T-helper 1 cell (primary cell): ENCODE measurements at regions not wholly inside any gene's neighbourhood (a gene's known extent, or its start where the extent isn't known, plus 50 kb on each side); places are given as distances from the start of the nearest gene placed in this dataset.

Source experiments
- DNase-seq, 5 donors: peaks; one replicate each; pipeline ENCODE4 v3.0.0-alpha.2; 2012 to 2020

DNA sequence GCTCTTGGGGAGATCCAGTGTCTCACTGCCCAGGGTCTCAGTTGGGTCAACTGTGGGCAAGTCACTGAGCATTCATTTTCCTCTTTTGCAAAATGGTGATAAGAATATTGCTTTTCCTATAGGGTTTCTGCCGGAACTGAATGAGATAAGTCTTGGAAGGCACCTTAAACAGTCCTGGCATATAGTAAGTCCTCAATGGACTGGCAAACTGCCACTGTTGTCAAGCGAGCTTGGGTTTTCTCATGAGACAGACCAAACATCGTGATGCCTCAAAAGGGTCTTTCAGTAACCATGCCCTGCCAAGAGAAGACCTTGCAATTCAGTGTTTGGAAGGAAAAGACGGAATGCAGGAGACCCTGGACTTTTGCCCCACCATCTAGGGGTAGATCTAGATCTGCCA lies 251.5 kb downstream of the WDR11 start:
- DNase-seq, result no peak

DNA sequence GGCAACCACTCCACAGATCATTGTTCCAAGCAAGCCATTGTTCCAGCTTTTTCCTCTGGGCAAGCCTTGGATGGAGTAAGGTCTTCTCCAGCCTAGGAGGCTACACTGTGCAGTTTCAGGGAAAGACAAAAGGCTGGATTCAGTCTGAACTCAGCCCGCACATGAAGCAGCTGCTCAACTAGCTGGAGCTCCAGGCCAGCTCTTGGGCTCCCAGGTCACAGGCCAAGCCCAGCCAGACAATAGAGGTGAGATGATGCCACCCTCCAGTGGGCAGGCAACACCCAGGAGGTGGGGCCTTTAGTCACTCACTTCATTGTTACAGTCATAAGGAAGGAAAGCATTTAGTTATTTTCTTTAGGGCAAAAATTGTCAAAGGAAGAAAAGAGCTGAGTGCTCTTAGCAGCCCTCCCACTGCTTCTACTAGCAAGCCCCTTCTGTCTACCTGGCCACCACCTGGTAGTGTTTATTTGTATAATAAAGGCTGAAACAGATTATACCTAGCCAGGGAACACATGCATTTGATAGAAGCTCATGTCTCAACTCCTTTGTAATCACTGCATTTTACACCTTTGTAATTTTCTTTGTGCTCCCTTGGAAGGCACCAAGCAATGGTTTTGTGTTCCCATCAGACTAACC lies 253.4 kb downstream of the WDR11 start:
- no peak for DNase-seq

DNA sequence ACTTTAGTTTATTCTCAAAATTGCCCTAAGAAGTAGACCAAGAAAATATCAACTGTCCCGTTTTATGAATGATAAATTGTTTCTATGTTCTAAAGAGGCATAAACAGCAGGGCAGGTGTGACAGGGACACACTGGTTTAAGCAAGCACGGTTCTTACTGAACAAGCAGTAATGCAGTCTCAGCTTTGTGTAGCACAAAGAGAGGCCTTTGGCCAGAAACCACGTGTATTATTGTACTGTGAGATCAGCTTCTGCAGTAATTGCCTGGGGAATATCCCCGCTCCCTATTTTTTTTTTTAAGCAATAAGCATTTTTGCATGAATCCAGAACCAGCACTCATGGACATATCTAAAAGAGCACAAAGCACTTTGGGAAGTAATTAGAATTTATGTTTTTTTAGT lies 255.4 kb downstream of the WDR11 start:
- DNase-seq, result no peak

GRCh38 chr10:121108051-121108450 lies 256.9 kb downstream of the WDR11 start:
- DNase-seq, result no peak

GRCh38 chr10:121110369-121110768 lies 259.2 kb downstream of the WDR11 start:
- no peak for DNase-seq

DNA sequence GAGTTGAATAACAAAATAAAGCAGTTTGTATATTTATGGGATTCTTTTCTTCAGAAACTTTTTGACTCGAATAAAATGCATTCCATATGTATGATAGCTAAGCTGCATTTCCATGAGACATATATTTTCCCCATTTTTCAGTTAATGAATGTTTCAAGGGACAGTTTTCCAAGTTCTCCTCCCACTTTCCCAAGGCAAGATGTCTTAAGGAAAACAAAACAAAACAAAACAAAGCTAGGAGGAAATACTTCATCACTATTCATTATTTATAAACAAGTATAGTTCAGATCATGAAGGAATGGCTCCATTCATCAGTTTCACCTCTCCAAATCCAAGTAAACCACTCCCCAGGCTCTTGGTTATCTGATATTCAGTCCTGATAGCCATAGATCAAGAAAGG lies 261.0 kb downstream of the WDR11 start:
- no peak for DNase-seq

GRCh38 chr10:121112579-121113384 lies 261.6 kb downstream of the WDR11 start:
- no peak for DNase-seq

GRCh38 chr10:121113385-121113696 lies 262.2 kb downstream of the WDR11 start:
- DNase-seq, result no peak

- DNase-seq, result no peak
Observed at GRCh38 chr10:121113911-121114310, 262.7 kb downstream of the WDR11 start.

GRCh38 chr10:121115154-121115553 lies 264.0 kb downstream of the WDR11 start:
- DNase-seq, result no peak

DNA sequence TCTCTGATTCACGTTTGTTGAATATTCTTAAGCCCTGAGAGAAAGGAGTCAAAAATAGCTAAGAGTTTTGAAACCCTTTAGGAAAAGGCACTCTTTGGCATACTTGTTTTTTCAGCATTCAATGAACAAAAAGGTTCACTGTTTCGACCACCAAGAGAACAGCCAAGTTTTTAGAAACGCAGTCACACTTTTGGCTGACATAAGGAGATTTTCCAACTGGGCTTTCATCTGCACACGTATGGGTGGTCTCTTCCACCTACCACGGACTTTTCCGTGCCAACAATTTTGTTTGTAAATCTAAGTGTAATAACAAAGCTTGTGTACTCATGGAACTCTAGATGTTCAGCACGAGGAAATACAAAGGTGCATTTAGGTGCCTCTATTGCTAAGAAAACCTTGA lies 270.3 kb downstream of the WDR11 start:
- DNase-seq, result no peak

DNA sequence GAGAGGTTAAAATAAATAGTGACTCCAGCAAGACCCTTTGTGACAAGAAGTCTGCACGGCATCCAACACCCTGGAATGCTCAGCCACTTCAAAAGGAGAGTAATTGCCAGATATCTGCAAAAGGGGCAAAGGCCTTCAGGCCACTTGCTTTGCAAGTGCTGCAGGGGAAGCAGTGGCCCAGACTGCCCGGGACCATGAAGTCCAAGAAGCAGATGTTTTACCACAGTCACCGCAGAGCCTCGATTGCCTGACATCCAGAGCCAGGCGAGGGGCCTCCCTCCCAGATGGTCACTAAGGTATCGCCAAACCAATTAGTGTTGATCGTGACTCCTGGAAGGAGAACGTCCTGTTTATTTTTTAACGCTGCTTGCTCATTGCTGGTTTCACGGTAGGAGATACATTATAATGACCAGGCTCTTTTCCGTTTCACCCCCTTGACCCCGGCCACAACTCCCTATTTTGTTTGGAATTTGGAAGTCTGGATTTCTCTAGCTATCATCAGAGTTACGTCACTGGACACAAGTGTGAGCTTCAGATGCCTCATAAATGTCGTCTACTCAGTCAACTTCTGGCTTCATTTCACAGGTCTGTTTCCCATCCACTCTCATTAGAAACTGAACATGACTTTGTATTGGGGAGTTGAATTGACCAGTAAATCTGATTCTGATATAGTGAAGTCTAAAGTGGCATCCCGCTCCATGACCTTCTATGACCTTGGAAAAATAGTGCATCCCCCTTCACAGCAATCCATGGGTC lies 276.2 kb downstream of the WDR11 start:
- DNase-seq, result no peak

GRCh38 chr10:121128164-121128563 lies 277.0 kb downstream of the WDR11 start:
- DNase-seq, result no peak

DNA sequence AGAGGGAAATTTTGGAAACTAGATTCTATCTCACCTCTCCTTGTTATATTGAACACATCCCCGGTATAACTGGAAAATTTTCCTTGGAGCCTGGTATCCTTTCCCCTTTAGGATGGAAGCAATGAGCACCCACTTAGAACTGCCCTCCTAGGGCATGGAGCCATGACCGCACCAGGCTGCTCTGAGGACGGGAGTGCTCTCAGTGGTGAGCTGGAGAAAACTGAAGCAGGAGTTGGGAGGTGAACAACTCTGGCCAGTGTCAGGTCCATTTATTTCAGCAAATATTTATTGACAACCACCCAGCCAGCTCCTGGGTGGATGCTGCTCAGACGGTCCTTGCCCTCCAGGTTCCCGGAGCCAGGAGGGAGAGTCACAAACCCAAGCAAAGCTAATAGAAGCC lies 278.1 kb downstream of the WDR11 start:
- no peak for DNase-seq

DNA sequence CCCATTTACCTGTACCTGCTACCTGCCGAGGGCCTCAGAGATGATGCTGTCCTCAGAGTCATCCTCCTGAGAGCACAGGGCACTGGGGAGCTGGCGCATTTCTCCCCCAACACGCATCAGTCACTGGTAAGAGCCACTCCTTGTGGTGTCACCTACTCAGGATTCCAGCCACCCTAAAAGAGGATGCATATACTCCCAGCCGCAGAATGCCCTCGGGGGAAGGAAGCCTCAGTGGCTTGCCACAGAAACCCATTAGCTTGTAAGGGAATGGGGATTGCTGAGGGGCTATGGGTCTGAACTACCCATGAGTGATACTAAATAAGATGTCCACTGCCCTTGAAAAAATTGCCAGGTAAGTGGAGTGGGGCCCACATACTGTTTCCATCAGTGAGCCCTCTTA lies 279.2 kb downstream of the WDR11 start:
- no peak for DNase-seq

GRCh38 chr10:121131014-121131413 lies 279.9 kb downstream of the WDR11 start:
- DNase-seq, result no peak

DNA sequence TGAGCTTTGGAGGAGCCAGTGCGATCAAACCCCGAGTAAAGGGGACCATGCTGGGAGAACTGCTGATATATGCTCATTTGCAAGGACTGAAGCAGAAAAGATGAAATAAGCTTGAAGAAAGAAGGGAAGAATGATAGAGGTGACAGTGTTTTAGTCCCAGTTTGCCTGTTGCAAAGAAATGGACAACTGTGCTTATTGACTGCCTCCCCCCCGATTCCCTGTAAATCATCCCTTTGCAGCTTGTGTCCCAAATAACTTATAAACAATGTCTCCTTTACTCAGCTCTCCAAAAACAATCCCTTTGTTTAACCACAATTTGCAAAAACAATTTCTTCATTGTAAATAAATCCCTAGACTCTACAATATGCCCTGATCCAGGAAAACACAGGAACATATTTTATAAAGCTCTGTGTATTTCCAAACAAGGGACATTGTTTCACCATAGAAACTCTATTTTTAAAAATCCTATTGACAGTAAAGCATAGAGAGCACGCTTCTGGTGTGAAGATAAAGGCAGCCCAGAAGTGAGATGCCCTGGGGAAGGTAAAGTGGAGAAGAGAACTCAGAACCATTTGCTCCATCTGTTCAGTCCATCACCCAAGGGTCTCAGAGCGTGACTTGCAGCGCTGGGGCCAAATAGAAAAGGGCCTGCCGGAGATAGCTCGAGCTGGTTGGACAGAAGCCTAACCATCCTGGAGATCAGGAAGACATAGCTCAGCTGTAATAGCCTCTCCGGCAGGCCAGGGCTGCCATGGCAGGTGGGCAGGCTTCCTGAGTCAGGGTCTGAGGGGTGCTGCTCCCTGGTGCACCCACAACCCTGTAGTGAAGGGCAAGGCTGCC lies 280.5 kb downstream of the WDR11 start:
- DNase-seq, result no peak

DNA sequence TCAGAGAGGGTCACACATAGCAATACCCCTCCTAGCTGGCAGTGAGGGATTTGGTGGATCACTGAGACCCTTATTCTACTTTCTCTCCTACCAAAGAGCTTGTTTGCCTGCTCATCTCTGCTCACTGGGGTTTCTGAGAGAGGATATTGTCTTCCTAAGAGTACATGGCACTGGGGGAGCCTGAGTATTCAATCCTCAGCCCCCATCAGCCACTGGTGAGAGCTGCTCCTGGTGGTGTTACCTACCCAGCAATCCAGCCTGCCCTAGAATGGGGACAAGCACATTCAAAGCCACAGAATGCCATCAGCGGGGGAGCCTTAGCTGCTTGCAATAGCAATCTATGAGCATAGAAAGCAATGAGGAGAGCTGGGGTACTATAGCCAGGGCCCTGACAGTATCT lies 281.1 kb downstream of the WDR11 start:
- DNase-seq, result no peak

- no peak for DNase-seq
Observed at GRCh38 chr10:121133901-121134300, 282.7 kb downstream of the WDR11 start.

GRCh38 chr10:121134711-121135110 lies 283.5 kb downstream of the WDR11 start:
- no peak for DNase-seq

DNA sequence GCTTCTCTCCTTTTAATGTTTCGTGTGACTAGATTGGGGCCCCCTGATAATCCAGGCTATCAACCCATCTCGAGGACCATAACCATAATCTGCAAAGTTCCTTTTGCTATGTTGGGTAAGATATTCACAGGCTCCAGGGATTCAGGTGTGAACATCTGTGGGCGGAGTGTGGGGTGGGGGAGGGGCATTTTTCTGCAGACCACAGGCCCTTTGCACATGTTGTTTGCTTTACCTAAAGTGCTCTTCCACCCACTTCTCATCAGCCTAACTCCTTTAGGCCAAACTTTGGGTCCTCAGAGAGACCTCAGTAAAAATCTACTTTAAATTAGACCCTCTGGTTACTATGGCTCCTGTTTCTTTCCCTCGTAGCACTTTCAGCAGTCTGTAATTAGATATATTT lies 284.4 kb downstream of the WDR11 start:
- DNase-seq, result no peak

DNA sequence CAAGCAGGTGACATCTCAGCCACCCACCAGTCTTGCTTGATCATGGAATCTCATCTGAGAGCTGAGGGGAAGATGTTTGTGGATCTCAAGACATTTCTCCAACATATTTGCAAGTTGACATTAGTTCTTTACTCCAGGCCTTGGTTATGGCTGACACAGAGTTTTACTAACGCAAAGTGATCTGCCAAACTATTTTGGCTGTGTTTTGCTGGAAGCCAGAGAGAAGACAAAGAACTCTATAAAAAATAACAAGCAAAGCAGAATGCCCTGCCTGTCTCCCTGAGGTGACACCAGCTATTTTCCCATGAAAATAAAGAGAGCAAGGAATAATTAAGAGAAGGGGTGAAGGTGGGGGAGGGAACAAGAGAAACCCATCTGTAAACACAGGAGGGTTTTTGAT lies 286.4 kb downstream of the WDR11 start:
- DNase-seq, result no peak
